Stomach (tissue), 4 donors: ENCODE measurements at regions not wholly inside any gene's neighbourhood (a gene's known extent, or its start where the extent isn't known, plus 50 kb on each side); places are given as distances from the start of the nearest gene placed in this dataset.

Experiments
- EP300 ChIP-seq: sonication (generic); formaldehyde crosslinking; IDR thresholded peaks from one replicate; pipeline ENCODE4 v1.6.1; 2017; ENCODE audit warnings: antibody characterized with exemption
- POLR2AphosphoS5 ChIP-seq, 3 donors: sonication (generic); formaldehyde crosslinking; IDR thresholded peaks; one replicate each; pipeline ENCODE4 v1.6.1; 2016; ENCODE audit warnings: antibody characterized with exemption in 3 of 3
- TF ChIP-seq, protein P1 (sequence below), 7 experiments: fragments of 450-650 bp in 4 of 7; fragments of 200-600 bp in 3 of 7; sonication (generic) in 3 of 7; IDR thresholded peaks; one replicate each; pipeline ENCODE4 v1.5.1; 2016 to 2019; ENCODE audit warnings: antibody characterized with exemption in 7 of 7, control low read depth in 2 of 7, mild to moderate bottlenecking in 1 of 7

DNA sequence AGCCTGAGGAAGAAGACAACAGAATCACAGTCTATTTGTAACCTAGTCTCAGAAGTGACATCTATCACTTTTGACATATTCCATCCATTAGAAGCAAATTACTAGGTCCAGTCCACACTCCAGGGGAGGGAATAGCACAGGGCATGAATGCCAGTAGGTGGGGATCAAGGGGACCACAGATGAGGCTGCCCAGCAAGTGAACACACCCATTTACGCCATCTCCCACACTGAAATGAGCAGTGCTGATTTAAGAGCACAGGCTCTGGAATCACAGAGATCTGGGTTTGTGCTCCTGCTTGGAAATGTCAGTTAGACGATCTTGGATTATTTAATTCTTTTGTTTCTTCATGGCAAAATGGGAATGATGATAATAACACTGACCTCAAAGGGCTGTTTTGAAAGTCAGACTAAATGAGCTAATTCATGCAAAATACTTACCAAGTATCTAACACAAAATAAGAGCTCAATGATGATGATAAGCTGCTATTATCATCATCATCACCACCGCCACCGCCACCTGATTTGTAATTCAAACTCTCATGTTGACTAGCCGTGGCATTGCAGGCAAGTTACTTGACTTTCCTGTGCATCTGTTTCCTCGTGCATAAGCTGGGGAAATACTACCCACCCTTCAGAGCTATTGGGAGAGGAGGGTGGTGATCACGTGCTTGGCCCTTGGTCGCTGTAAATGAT lies 138.9 kb upstream of the KLF14 start:
- TF ChIP-seq EP300 (no peak), POLR2AphosphoS5 (IDR thresholded peaks at IDR 0.05) (no peak)
- TF ChIP-seq, protein P1, sequence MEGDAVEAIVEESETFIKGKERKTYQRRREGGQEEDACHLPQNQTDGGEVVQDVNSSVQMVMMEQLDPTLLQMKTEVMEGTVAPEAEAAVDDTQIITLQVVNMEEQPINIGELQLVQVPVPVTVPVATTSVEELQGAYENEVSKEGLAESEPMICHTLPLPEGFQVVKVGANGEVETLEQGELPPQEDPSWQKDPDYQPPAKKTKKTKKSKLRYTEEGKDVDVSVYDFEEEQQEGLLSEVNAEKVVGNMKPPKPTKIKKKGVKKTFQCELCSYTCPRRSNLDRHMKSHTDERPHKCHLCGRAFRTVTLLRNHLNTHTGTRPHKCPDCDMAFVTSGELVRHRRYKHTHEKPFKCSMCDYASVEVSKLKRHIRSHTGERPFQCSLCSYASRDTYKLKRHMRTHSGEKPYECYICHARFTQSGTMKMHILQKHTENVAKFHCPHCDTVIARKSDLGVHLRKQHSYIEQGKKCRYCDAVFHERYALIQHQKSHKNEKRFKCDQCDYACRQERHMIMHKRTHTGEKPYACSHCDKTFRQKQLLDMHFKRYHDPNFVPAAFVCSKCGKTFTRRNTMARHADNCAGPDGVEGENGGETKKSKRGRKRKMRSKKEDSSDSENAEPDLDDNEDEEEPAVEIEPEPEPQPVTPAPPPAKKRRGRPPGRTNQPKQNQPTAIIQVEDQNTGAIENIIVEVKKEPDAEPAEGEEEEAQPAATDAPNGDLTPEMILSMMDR (IDR thresholded peaks at IDR 0.05): no peak
